HEK293 (cell line): ENCODE measurements at regions not wholly inside any gene's neighbourhood (a gene's known extent, or its start where the extent isn't known, plus 50 kb on each side); places are given as distances from the start of the nearest gene placed in this dataset.

Experiments
- GLI4 ChIP-seq: fragments of 450-650 bp; formaldehyde crosslinking; IDR thresholded peaks from 2 replicates; pipeline ENCODE4 v1.5.1; 2016; ENCODE audit warnings: missing biosample characterization, missing genetic modification characterization
- INSM2 ChIP-seq: fragments of 450-650 bp; formaldehyde crosslinking; IDR thresholded peaks from 2 replicates; pipeline ENCODE4 v1.5.1; 2016; ENCODE audit warnings: missing biosample characterization, missing genetic modification characterization
- PATZ1 ChIP-seq: fragments of 450-650 bp; formaldehyde crosslinking; IDR thresholded peaks from 2 replicates; pipeline ENCODE4 v1.5.1; 2016; ENCODE audit warnings: missing biosample characterization, missing genetic modification characterization
- PBX3 ChIP-seq: sonication (generic); formaldehyde crosslinking; IDR thresholded peaks from 2 replicates; pipeline ENCODE4 v1.8.1; 2022; ENCODE audit warnings: mild to moderate bottlenecking, moderate library complexity, missing genetic modification reagents
- REPIN1 ChIP-seq: fragments of 450-650 bp; formaldehyde crosslinking; IDR thresholded peaks from 2 replicates; pipeline ENCODE4 v1.5.1; 2017; ENCODE audit warnings: missing biosample characterization, missing genetic modification characterization, low read depth
- ZBTB21 ChIP-seq: fragments of 450-650 bp; formaldehyde crosslinking; IDR thresholded peaks from 2 replicates; pipeline ENCODE4 v1.5.1; 2017; ENCODE audit warnings: missing biosample characterization, missing genetic modification characterization
- ZBTB7A ChIP-seq: fragments of 450-650 bp; formaldehyde crosslinking; IDR thresholded peaks from 2 replicates; pipeline ENCODE4 v1.5.1; 2016; ENCODE audit warnings: low read depth, missing biosample characterization, missing genetic modification characterization
- ZNF155 ChIP-seq: fragments of 450-650 bp; formaldehyde crosslinking; IDR thresholded peaks from 2 replicates; pipeline ENCODE4 v1.5.1; 2016; ENCODE audit warnings: missing biosample characterization, missing genetic modification characterization
- ZNF174 ChIP-seq: fragments of 450-650 bp; formaldehyde crosslinking; IDR thresholded peaks from 2 replicates; pipeline ENCODE4 v1.5.0; 2017; ENCODE audit warnings: missing biosample characterization, mild to moderate bottlenecking, missing genetic modification characterization
- ZNF274 ChIP-seq, 2 experiments: fragments of 200-500 bp in 1 of 2; fragments of 450-650 bp in 1 of 2; sonication (Bioruptor generic) in 1 of 2; formaldehyde crosslinking in 1 of 2; IDR thresholded peaks; 2 replicates each; pipeline versions ENCODE4 v1.5.1 to v1.6.1; 2014 to 2016; ENCODE audit warnings: borderline replicate concordance in 1 of 2, inconsistent platforms in 1 of 2, low read length in 1 of 2, missing biosample characterization in 1 of 2, missing genetic modification characterization in 1 of 2
- ZNF311 ChIP-seq: fragments of 450-650 bp; formaldehyde crosslinking; IDR thresholded peaks from 2 replicates; pipeline ENCODE4 v1.5.1; 2017; ENCODE audit warnings: missing biosample characterization, missing genetic modification characterization, borderline replicate concordance
- ZNF600 ChIP-seq: fragments of 450-650 bp; formaldehyde crosslinking; IDR thresholded peaks from 2 replicates; pipeline ENCODE4 v1.5.1; 2016; ENCODE audit warnings: missing biosample characterization, missing genetic modification characterization
- ZNF654 ChIP-seq: fragments of 450-650 bp; formaldehyde crosslinking; IDR thresholded peaks from 2 replicates; pipeline ENCODE4 v1.5.1; 2016; ENCODE audit warnings: low read depth, missing biosample characterization, missing genetic modification characterization
- TF ChIP-seq, protein P1 (sequence below): fragments of 450-650 bp; formaldehyde crosslinking; IDR thresholded peaks from 2 replicates; pipeline ENCODE4 v1.5.1; 2016; ENCODE audit warnings: missing biosample characterization, missing genetic modification characterization

DNA sequence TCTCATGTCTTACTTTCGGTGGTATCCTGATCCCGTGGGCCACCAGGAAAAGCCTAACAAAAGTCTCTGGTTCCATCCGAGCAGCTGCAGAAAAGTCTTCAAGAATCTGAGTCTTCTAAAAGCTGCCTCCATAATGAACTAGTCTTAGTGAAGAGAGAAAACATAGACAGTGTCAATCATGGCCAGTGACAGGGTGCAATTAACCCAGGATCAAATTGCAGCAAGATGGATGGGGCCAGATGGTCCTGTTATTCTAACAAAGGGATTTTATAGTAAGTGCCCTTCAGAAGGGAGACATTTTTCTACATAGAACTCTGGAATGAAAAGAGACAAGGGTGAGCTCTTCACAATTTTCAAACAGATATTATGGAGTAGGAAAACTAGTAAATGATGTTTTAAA is 281.6 kb upstream of the ZFP64 start:
- TF ChIP-seq, protein P1, sequence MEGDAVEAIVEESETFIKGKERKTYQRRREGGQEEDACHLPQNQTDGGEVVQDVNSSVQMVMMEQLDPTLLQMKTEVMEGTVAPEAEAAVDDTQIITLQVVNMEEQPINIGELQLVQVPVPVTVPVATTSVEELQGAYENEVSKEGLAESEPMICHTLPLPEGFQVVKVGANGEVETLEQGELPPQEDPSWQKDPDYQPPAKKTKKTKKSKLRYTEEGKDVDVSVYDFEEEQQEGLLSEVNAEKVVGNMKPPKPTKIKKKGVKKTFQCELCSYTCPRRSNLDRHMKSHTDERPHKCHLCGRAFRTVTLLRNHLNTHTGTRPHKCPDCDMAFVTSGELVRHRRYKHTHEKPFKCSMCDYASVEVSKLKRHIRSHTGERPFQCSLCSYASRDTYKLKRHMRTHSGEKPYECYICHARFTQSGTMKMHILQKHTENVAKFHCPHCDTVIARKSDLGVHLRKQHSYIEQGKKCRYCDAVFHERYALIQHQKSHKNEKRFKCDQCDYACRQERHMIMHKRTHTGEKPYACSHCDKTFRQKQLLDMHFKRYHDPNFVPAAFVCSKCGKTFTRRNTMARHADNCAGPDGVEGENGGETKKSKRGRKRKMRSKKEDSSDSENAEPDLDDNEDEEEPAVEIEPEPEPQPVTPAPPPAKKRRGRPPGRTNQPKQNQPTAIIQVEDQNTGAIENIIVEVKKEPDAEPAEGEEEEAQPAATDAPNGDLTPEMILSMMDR (tag by site-specific recombination), result no peak
- no peak for TF ChIP-seq GLI4
- TF ChIP-seq PATZ1 (tag by site-specific recombination), result no peak
- no peak for TF ChIP-seq ZNF174 (tag by site-specific recombination)
- TF ChIP-seq ZNF311, result no peak
- TF ChIP-seq ZBTB7A (tag by site-specific recombination), result no peak
- TF ChIP-seq ZNF274 (IDR thresholded peaks at IDR 0.05; ENCODE audit: low read length), result no peak
- no peak for TF ChIP-seq ZNF274 (tag by site-specific recombination; IDR thresholded peaks at IDR 0.05; ENCODE audit: borderline replicate concordance)
- TF ChIP-seq ZNF654 (tag by site-specific recombination), result no peak
- TF ChIP-seq ZNF155 (tag by site-specific recombination), result no peak
- TF ChIP-seq REPIN1 (tag by site-specific recombination), result no peak
- no peak for TF ChIP-seq ZNF600 (tag by site-specific recombination)
- no peak for TF ChIP-seq PBX3 (CRISPR knock-in tag)
- TF ChIP-seq ZBTB21 (tag by site-specific recombination), result no peak
- TF ChIP-seq INSM2 (tag by site-specific recombination), result no peak
